RWPE2 (cell line): ENCODE measurements at regions not wholly inside any gene's neighbourhood (a gene's known extent, or its start where the extent isn't known, plus 50 kb on each side); places are given as distances from the start of the nearest gene placed in this dataset.
"Not testable (repeated sequence)": the region's sequence is repeated elsewhere in the genome, so short reads cannot be mapped to it uniquely, and the experiment has no call there.

Experiments
- ATAC-seq: fragments of 200-7000 bp; cut with Tn5 transposase; 3 replicates; pipeline ENCODE4 v1.9.1; 2021; ENCODE audit warnings: low read depth
- DNase-seq: peaks from one replicate; pipeline ENCODE4 v3.0.0-alpha.2; 2020; ENCODE audit warnings: low spot score
- H3K27ac ChIP-seq: fragments of 450-650 bp; 2 replicates; pipeline ENCODE4 v1.5.1; 2017; ENCODE audit warnings: mild to moderate bottlenecking; ENCODE audit not compliant: poor library complexity, severe bottlenecking
- H3K27me3 ChIP-seq: fragments of 250-450 bp; sonication (Bioruptor Pico); 2 replicates; pipeline ENCODE4 v1.5.1; 2021; ENCODE audit warnings: mild to moderate bottlenecking, moderate library complexity; ENCODE audit not compliant: insufficient read depth, poor library complexity, severe bottlenecking
- H3K36me3 ChIP-seq: fragments of 250-450 bp; sonication (Bioruptor Pico); 2 replicates; pipeline ENCODE4 v1.5.1; 2020; ENCODE audit warnings: low read depth, mild to moderate bottlenecking, moderate library complexity
- H3K4me1 ChIP-seq: fragments of 250-450 bp; sonication (Bioruptor Pico); 2 replicates; pipeline ENCODE4 v1.5.1; 2021; ENCODE audit warnings: mild to moderate bottlenecking, moderate library complexity; ENCODE audit not compliant: insufficient read depth, poor library complexity, severe bottlenecking
- H3K4me3 ChIP-seq: fragments of 250-450 bp; sonication (Bioruptor Pico); 2 replicates; pipeline ENCODE4 v1.5.1; 2021; ENCODE audit warnings: mild to moderate bottlenecking, moderate library complexity; ENCODE audit not compliant: severe bottlenecking
- H3K9me3 ChIP-seq: fragments of 250-450 bp; sonication (Bioruptor Pico); 2 replicates; pipeline ENCODE4 v1.5.1; 2021; ENCODE audit warnings: mild to moderate bottlenecking, moderate library complexity; ENCODE audit not compliant: severe bottlenecking
- TF ChIP-seq, protein P1 (sequence below): fragments of 450-650 bp; IDR thresholded peaks from one replicate; pipeline ENCODE4 v1.5.1; 2017; ENCODE audit warnings: mild to moderate bottlenecking, moderate library complexity; ENCODE audit not compliant: poor library complexity, severe bottlenecking

DNA sequence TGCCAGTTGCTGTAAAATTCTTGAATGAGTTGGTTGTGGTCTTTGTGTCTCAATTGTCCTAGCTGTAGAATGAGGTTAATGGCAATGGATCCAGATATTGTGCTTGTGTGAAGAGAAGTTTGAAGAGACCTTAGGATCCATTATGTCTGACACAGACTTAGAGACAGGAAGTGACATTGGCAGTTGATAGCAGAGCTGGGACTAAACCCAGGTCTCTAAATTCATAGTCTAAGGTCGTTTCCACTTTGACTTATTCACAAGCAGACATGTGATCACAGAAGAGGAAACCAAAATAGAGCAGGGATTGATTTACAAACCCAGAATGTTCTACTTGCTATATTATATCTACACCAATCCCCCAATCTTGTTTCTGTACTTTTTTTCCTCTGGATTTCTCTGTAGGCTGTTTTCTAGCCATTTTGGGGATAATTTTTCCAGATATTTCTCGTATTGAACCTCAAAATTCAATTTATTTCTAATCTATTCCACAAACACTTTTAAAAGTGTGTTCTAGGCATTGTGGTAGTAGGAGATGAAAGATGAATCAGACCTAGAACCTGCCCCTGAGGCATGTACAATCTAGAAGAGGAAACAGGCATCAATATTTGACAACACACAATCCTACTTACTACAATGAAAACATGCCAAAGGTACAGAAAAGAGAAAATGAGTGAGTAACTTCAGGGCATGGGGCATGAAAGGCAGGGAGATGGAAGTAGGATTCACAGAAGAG is 123.3 kb downstream of the NFKBIZ start:
- Histone ChIP-seq H3K27ac (no peak overlapping the region), H3K4me3 (no peak overlapping the region), H3K27me3 (no peaks in the 10 kb centered on the region), H3K36me3 (no peaks in the 10 kb centered on the region), H3K4me1 (peaks cover 6% of the 10 kb centered on the region), H3K9me3 (no peaks in the 10 kb centered on the region)
- no peak for ATAC-seq
- no peak for DNase-seq
- TF ChIP-seq, protein P1, sequence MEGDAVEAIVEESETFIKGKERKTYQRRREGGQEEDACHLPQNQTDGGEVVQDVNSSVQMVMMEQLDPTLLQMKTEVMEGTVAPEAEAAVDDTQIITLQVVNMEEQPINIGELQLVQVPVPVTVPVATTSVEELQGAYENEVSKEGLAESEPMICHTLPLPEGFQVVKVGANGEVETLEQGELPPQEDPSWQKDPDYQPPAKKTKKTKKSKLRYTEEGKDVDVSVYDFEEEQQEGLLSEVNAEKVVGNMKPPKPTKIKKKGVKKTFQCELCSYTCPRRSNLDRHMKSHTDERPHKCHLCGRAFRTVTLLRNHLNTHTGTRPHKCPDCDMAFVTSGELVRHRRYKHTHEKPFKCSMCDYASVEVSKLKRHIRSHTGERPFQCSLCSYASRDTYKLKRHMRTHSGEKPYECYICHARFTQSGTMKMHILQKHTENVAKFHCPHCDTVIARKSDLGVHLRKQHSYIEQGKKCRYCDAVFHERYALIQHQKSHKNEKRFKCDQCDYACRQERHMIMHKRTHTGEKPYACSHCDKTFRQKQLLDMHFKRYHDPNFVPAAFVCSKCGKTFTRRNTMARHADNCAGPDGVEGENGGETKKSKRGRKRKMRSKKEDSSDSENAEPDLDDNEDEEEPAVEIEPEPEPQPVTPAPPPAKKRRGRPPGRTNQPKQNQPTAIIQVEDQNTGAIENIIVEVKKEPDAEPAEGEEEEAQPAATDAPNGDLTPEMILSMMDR: no peak

DNA sequence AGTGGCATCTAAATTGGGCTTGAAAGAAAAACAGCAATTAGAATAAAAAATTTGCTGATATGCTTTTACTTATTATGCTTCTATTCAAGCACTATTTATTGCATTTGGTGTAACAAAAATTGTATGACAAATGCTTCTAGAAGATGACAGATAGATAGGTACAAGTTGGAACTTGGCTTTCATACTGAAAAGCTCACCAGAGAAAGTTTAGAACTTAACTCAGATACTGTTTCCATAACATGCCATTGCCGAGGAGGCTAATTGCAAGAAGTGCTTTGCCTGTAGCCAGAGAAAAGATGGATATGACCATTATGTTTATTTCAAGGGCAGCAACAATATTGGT is 123.8 kb downstream of the NFKBIZ start:
- Histone ChIP-seq H3K4me3 (no peak overlapping the region), H3K36me3 (no peaks in the 10 kb centered on the region), H3K27ac (no peak overlapping the region), H3K9me3 (no peaks in the 10 kb centered on the region), H3K4me1 (peaks cover 6% of the 10 kb centered on the region), H3K27me3 (no peaks in the 10 kb centered on the region)
- no peak for DNase-seq
- ATAC-seq: no peak
- TF ChIP-seq, protein P1: no peak

DNA sequence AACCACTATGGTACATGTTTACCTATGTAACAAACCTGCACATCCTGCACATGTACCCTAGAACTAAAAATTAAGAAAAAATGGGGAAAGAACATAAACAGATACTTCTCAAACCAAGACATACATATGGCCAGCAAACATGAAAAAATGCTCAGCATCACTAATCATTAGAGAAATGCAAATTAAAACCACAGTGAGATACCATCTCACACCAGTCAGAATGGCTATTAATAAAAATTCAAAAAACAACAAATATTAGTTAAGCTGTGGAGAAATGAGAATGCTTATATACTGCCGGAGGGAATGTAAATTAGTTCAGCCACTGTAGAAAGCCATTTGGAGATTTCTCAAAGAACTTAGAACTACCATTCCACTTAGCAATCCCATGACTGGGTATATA is 126.1 kb downstream of the NFKBIZ start:
- not testable (repeated sequence) for H3K9me3 ChIP-seq, H3K27me3 ChIP-seq, H3K4me1 ChIP-seq, ATAC-seq, H3K27ac ChIP-seq, DNase-seq, H3K4me3 ChIP-seq, H3K36me3 ChIP-seq

DNA sequence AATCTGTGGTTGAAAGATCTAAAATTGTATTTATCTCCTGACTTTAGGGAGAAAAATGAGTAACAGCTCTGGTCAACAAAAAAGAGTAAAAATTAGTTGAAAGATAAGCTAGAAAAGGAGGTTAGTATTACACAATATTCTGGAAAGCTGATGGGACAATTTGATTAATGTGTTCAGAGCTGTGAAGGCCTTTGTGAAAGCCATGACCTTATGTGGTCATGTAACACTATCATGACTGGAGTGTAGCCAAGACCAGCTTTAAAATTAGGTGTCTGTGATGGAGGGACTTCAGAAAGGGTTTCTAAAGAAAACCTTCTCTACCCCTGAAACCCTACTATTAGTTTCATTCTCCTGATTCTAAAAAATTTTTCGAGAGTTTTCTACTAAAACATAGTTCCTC is 127.2 kb downstream of the NFKBIZ start:
- TF ChIP-seq, protein P1: no peak
- H3K9me3 ChIP-seq: no peaks in the 10 kb centered on the region
- DNase-seq: no peak
- no peaks in the 10 kb centered on the region for H3K27me3 ChIP-seq
- H3K4me1 ChIP-seq: peaks cover 6% of the 10 kb centered on the region
- no peaks in the 10 kb centered on the region for H3K36me3 ChIP-seq
- no peak overlapping the region for H3K27ac ChIP-seq
- ATAC-seq: no peak
- no peak overlapping the region for H3K4me3 ChIP-seq

DNA sequence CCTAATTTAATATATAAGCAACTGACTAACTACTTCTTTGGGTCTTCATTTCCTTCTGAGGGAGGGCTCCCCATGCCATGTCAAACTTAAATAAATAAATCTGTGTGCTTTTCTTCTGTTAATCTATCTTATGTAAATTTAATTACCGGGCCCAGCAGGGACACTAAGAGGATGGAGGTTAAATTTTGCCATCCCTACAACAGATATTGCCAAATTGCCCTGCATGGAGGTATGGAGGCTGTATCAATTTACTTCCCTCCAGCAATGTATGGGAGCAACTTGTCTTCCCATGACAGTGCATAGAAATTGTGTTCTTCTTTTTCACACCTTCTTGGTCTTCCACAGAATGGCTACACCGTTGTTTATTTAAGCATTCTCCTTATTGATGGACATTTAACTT is 129.0 kb downstream of the NFKBIZ start:
- no peak for ATAC-seq
- no peak for DNase-seq
- no peak overlapping the region for H3K27ac ChIP-seq
- no peaks in the 10 kb centered on the region for H3K27me3 ChIP-seq
- no peaks in the 10 kb centered on the region for H3K9me3 ChIP-seq
- H3K4me1 ChIP-seq: no peaks in the 10 kb centered on the region
- H3K4me3 ChIP-seq: no peak overlapping the region
- TF ChIP-seq, protein P1: no peak
- H3K36me3 ChIP-seq: no peaks in the 10 kb centered on the region
